Fibroblast of lung (primary cell): ENCODE measurements at regions not wholly inside any gene's neighbourhood (a gene's known extent, or its start where the extent isn't known, plus 50 kb on each side); places are given as distances from the start of the nearest gene placed in this dataset.

Experiments used
- CTCF ChIP-seq, 2 donors: IDR thresholded peaks in 1 of 2; conservative IDR thresholded peaks in 1 of 2; 1 replicate in 1 of 2; 2 replicates in 1 of 2; pipeline ENCODE4 v1.5.1; 2011 to 2012; ENCODE audit warnings: low read length in 2 of 2, control low read depth in 1 of 2, inconsistent platforms in 1 of 2, low read depth in 1 of 2, mild to moderate bottlenecking in 1 of 2
- EZH2 ChIP-seq: IDR thresholded peaks from 2 replicates; pipeline ENCODE4 v1.5.1; 2012; ENCODE audit warnings: low read length, control low read depth, mild to moderate bottlenecking; ENCODE audit errors: missing control alignments

DNA sequence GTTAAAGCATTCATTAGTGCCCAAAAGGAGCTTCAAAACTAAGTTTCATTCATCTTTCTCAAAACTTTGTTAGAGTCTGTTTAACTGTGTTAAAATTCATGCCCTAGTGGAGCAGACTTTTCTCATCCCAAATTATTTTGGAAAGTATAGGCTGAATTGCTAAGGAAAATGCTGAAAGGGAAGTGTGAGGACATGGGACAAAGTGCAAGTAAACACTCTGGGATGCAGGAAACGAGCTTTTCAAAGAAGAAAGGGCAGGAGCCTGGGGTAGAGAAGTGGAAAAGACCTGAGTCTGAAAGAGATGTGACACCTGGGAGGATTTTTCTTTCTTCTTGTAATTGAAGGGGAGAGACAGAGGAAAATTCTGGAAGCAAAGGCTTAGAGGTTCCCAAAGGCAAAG is 93.1 kb upstream of the ANKRD1 start:
- TF ChIP-seq CTCF (conservative IDR thresholded peaks at IDR 0.05 in 1 of 2, IDR thresholded peaks at IDR 0.05 in 1 of 2; ENCODE audit: low read depth in 1 of 2, low read length in 2 of 2) (no peak), EZH2 (no peak)
